ENCODE measurements at regions not wholly inside any gene's neighbourhood (a gene's known extent, or its start where the extent isn't known, plus 50 kb on each side); places are given as distances from the start of the nearest gene placed in this dataset.

GRCh38 chr7:54690050-54690443 lies 69.0 kb downstream of the SEC61G start:
- peaks cover 0 to 11% (median 5%) of the 10 kb centered on the region in 4 donors for H3K4me1 ChIP-seq
- H3K27me3 ChIP-seq: no peaks in the 10 kb centered on the region
- no peak overlapping the region for H3K27ac ChIP-seq
- H3K4me3 ChIP-seq: no peak overlapping the region
- TF ChIP-seq POLR2AphosphoS5 (IDR thresholded peaks at IDR 0.05) (no peak), CTCF (IDR thresholded peaks at IDR 0.05) (no peak)
- intact Hi-C loops (cut with DNase I; ENCODE audit: low total_unique reads) (no loop called here), in situ Hi-C loops (cut with MboI; ENCODE audit: low pct_ligation_motif_present in 1 of 4, low pct_unique_long_range_greater_than_20kb in 1 of 4, low sequenced_read_pairs in 3 of 4) (no loop called here)
- no peaks in the 10 kb centered on the region for H3K36me3 ChIP-seq
- WGBS, 2 donors (ENCODE audit: low coverage in 1 of 2): 70 to 80% methylated on average over 2 to 9 of the region's 9 CpGs
- DNase-seq: no peak
- no peaks in the 10 kb centered on the region for H3K9me3 ChIP-seq

GRCh38 chr7:54689394-54690049 lies 69.5 kb downstream of the SEC61G start:
- no peaks in the 10 kb centered on the region for H3K27me3 ChIP-seq
- WGBS, 2 donors (ENCODE audit: low coverage in 1 of 2): 47 to 68% methylated on average over 5 of the region's 5 CpGs
- in situ Hi-C loops (cut with MboI; ENCODE audit: low pct_ligation_motif_present in 1 of 4, low pct_unique_long_range_greater_than_20kb in 1 of 4, low sequenced_read_pairs in 3 of 4) (no loop called here), intact Hi-C loops (cut with DNase I; ENCODE audit: low total_unique reads) (no loop called here)
- no peak for DNase-seq
- H3K4me1 ChIP-seq: peaks cover 0 to 11% (median 5%) of the 10 kb centered on the region in 4 donors
- H3K27ac ChIP-seq: no peak overlapping the region
- no peak overlapping the region for H3K4me3 ChIP-seq
- H3K36me3 ChIP-seq: no peaks in the 10 kb centered on the region
- no peak for TF ChIP-seq POLR2AphosphoS5 (IDR thresholded peaks at IDR 0.05)
- no peak for TF ChIP-seq POLR2A (IDR thresholded peaks at IDR 0.05)
- no peak for TF ChIP-seq EP300 (IDR thresholded peaks at IDR 0.05; ENCODE audit: low read depth)
- no peak for TF ChIP-seq CTCF (IDR thresholded peaks at IDR 0.05)
- H3K9me3 ChIP-seq: no peaks in the 10 kb centered on the region

- no peaks in the 10 kb centered on the region for H3K9me3 ChIP-seq
- intact Hi-C loops (cut with DNase I; ENCODE audit: low total_unique reads) (no loop called here), in situ Hi-C loops (cut with MboI; ENCODE audit: low pct_ligation_motif_present in 1 of 4, low pct_unique_long_range_greater_than_20kb in 1 of 4, low sequenced_read_pairs in 3 of 4) (no loop called here)
- peaks cover 0 to 11% (median 5%) of the 10 kb centered on the region in 4 donors for H3K4me1 ChIP-seq
- H3K27me3 ChIP-seq: no peaks in the 10 kb centered on the region
- WGBS, 2 donors (ENCODE audit: low coverage in 1 of 2): 33 to 37% methylated on average over 1 to 5 of the region's 5 CpGs
- peak overlapping the region in 3 of 4 donors; percentile 33 to 59 (median 44) for H3K27ac ChIP-seq
- H3K36me3 ChIP-seq: no peaks in the 10 kb centered on the region
- H3K4me3 ChIP-seq: no peak overlapping the region
- DNase-seq: peak; percentile 12
- TF ChIP-seq POLR2A (IDR thresholded peaks at IDR 0.05): no peak
Measured at GRCh38 chr7:54687462-54688212, 71.4 kb downstream of the SEC61G start.

GRCh38 chr7:54680377-54681005 lies 78.5 kb downstream of the SEC61G start:
- H3K27me3 ChIP-seq: no peaks in the 10 kb centered on the region
- intact Hi-C loops (cut with DNase I; ENCODE audit: low total_unique reads): no loop called here
- WGBS, 2 donors (ENCODE audit: low coverage in 1 of 2): 83 to 87% methylated on average over 3 to 4 of the region's 4 CpGs

More at GRCh38 chr7:54680377-54681005, 78.5 kb downstream of the SEC61G start:
- Histone ChIP-seq H3K4me3 (no peak overlapping the region), H3K4me1 (no peaks in the 10 kb centered on the region), H3K36me3 (no peaks in the 10 kb centered on the region), H3K9me3 (no peaks in the 10 kb centered on the region), H3K27ac (no peak overlapping the region)
- in situ Hi-C loops (cut with MboI; ENCODE audit: low pct_ligation_motif_present in 1 of 4, low pct_unique_long_range_greater_than_20kb in 1 of 4, low sequenced_read_pairs in 3 of 4): no loop called here
- DNase-seq: no peak
- TF ChIP-seq POLR2A (IDR thresholded peaks at IDR 0.05) (no peak), CTCF (IDR thresholded peaks at IDR 0.05) (no peak), POLR2AphosphoS5 (IDR thresholded peaks at IDR 0.05) (no peak)
